ENCODE measurements at regions not wholly inside any gene's neighbourhood (a gene's known extent, or its start where the extent isn't known, plus 50 kb on each side); places are given as distances from the start of the nearest gene placed in this dataset.
"Not testable (repeated sequence)": the region's sequence is repeated elsewhere in the genome, so short reads cannot be mapped to it uniquely, and the experiment has no call there.

- TF ChIP-seq REST (IDR thresholded peaks at IDR 0.05; ENCODE audit: insufficient replicate concordance, low read depth); POLR2AphosphoS5 (IDR thresholded peaks at IDR 0.05; ENCODE audit: low read depth); CTCF (IDR thresholded peaks at IDR 0.05; ENCODE audit: insufficient read depth, low read length); GABPA (IDR thresholded peaks at IDR 0.05; ENCODE audit: low read depth); SPI1 (IDR thresholded peaks at IDR 0.05; ENCODE audit: borderline replicate concordance, low read depth): not testable (repeated sequence)
Observed at GRCh38 chr21:9836547-9836946, 684.8 kb upstream of the TPTE start.

Data from HL-60 (cell line).